ENCODE measurements at regions not wholly inside any gene's neighbourhood (a gene's known extent, or its start where the extent isn't known, plus 50 kb on each side); places are given as distances from the start of the nearest gene placed in this dataset.
A peak's percentile ranks its signal among the peaks of the same experiment; 100 is the strongest.
"Not testable (repeated sequence)": the region's sequence is repeated elsewhere in the genome, so short reads cannot be mapped to it uniquely, and the experiment has no call there.

DNA sequence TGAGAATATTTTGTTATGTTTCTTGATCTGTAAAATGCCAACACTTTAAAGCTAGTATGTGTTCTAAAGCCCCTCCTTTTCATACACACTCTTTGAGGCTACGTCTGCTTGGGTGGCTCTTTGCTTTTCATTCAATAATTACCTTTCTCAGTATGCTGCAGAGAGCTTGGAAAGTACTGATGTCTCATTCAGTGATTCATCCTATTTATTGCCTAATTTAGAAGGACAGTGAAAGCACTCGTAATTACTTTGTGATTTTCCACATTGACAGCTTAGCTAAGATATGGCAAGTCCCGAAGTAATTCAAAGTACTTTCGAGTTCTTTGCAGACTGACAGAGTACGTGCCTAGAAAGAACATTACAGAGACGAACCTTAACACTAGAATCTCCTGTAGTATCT is 57.2 kb downstream of the BMP15 start:
- DNase-seq: no peak

DNA sequence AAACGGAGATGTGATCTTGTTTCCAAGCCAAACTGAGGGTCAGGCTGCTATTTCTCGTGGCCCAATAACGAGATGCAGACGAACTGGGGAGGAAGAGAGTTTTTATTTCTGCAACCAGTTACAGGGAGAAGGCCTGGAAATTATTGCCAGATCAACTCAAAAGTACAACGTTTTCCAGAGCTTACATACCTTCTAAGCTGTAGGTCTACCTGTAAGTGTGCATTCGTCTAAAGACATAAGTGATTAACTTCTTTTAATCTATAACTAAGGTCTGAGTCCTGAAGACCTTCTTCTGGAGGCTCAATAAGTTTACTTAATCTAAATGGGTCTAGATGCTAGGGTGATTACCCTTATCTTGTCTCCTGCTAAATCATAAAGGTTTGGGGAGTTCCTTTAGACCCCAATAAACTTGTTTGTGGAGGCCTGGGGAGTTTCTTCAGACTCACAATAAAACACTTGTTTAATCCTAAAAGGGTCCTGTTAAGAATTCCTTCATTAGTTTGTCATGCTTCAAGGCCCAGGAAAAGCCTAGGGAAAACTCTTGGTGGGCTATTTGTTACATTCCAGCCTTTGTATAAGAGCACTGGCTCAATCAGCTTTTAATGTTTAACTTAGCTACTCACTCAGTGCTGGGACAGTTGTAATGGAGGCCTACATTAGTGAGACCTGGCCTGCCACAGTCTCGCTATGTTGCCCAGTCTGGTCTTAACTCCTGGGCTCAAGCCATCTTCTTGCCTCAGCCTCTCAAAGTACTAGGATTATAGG is 58.5 kb downstream of the BMP15 start:
- not testable (repeated sequence) for DNase-seq

DNA sequence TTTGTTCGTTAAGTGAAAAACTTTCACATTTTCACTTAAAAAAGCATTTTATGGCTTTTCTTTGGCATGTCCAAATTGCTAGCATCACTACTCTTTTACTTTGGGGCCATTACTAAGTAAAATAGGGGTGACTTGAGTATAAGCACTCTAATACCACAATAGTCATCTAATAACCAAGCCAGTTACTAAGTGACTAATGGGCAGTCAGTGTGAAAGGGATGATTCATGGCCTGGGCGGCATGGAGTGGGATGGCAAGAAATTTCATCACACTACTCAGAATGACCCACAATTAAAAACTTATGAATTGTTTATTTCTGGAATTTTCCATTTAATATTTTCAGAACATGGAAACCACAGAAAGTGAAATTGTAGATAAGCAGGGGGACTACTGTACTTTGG is 60.9 kb downstream of the BMP15 start:
- DNase-seq: no peak

DNA sequence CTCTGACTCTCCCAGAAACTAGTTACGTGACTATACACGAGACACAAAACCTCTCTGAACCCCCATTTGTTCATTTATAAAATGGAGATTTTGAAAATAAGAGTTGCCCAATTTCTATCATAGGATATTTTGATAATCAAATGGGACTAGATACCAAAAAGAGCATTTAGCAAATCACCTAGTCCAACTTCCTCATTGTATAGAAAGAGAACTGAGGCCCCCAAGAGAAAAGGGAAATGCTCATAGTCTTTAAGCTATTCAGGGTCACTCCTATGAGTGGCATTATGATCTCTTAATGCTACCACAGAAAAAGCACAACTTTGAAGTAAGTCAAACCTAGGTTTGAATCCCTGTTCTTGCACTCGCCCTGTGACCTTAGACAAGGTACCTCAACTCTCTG is 62.7 kb downstream of the BMP15 start:
- DNase-seq: no peak

DNA sequence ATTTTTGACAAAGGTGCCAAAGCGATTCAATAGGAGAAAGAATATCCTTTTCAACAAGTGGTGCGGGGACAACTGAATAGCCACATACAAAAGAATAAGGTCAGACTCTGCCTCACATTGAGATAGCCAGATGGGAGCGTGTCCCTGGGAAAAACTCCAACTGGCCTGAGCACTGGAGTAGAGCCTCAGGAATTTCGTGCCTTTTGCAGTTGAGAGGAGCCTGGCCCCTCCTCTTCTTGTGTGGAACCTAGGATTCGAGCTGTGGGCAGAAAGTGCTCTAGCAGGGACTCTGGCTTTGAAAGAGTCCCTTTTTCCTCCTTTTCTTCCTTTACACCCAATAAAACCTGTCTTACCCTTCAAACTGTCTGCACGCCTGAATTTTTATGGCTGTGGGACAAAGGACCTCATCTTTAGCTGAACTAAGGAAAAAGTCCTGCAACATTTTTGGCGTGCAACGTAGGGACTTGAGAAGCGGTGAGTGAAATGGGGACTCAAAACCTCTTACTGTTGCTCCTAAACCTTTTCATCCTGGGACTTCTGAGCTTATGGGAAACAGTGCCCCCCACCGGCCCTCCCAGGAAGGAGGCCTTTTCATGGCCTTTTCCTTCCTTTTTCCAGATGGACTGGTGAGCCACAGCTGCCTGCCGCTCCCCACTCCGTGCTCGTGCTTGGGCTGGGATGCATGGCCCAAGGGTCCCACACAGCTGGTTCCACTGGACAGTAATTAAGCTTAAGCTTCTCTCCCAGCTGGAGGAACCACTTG is 68.6 kb downstream of the BMP15 start:
- DNase-seq: no peak

DNA sequence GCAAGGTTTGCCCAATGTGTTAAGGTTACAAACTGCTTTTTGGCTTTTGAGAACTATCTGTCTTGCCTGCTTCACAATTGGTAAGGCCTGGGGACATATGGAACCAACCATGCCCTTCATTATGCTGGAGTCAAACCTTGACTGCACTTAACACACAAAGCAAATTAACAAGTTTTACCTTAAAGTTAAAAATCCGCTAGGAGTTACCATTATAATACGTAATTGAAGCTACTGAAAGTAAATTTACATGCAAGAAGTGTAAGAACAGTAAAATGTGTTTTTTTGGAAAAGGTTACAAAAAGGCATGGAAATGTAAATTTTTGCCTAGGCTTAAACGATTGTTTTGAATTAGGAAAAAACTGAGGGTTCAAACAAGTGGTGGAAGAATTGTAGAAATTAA is 69.7 kb downstream of the BMP15 start:
- DNase-seq: no peak

DNA sequence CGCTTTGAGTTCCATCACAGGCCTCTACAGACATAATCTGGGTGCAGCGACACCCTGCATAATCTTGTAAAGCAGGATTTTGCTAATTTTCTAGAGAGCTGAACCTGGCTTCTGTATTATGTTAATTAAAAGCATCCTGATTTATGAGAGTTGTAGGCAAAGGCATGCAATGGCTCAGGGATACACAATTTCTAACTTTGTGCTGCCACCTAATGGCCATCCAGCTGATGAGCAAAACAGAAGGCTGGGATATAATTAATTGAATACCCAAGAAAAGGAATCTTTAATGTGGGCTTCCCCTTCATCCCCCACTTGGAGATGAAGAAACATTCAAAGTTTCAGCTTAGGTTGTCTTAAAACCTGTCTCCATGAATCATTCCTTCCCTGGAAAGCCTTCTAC is 78.1 kb downstream of the BMP15 start:
- DNase-seq: peak in 1 of 2 experiments; percentile 2

DNA sequence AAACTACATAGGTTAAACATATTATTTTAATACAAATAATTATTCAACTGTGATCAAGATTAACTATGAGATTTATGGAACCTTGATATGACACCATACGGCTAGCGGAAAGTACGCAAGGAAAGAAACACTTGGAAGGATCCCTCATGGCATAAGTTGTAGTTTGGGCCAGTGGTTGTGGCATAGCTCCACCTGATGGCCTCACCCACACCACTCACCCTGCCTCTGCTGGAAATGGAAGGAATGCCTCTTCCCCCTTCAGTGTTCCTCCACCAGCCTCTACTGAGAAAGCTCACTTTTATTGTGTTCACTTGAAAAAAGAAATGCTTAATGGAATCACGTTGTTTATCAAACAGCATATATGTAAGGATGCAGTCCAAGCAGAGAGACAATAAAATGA is 86.4 kb downstream of the BMP15 start:
- no peak for DNase-seq

DNA sequence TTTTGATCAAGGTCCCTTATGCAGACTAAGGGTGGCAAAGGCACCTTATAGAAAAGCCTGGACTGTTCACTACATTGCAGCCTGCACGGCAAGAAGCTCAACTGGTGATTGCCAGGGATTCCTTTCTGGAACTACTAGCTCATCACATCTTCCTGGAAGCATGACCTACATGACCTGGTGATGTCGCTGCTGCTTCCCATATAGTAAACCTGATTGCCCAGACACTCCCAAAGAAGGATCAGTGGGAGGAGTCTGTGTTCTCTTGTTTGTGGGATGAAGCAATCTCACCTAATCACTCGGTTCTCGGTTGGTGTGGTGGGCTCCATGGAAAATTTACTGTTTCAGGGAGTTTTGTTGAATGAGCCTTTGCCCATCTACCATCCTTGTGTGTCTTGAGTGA is 89.8 kb downstream of the BMP15 start:
- DNase-seq: not testable (repeated sequence)

DNA sequence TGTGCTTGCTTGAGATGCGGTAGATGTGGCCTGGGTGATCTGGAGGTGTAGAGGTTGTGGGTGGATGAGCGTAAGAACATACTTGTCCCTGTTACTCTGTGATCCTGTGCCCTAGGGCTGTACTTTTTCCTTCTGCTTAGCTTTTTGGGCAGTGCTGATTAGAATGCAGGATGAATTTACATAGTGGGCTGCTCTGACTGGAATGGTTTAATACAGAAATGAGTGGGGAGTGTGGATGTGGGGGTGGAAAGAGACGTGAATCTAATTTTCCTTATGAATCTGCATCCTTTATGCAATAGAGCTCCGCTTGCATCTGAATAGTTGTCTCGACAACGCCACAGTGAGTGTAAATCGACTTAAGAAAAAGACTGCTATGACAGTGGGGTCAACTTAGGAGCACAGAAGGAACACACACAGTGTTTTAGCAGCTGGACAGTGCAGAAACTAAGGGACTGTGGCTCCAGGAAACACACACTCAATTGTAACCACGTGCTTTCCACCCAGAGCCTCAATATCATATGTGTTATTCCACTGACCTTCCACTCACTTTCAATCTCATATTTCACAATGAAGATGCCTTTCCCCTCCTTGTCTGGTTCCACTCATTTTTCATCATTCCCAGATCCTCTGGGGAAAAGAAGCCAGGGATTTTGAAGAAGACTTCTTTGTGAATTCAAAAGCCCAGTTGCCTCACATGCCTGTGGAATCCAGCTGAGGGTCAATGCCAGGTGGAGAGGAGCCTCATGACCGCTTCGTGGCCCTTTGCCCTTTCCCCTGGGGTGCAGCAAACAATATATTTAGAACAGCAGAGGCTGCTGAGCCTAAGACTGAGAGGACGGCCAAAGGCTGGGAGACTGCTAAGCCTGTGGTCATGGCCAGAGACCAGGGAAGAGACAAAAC is 91.4 kb downstream of the BMP15 start:
- DNase-seq: not testable (repeated sequence)

DNA sequence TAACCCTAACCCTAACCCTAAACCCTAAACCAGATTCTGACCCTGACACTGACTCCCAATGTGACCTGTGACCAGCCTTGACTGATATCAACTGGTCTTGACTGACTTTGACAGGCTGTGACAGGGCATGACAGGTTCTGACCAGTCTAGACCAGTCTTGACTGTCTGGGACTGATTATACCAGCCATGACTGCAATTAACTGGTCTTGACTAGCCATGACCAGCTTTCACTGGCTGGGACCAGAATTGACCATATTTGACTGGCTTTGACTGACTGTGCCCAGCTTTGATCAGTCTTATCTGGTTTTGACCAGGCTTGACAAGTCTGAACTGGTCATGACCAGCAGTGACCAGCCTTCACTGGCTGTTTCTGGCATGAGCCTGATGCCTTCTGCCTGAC is 95.5 kb downstream of the BMP15 start:
- DNase-seq: no peak

DNA sequence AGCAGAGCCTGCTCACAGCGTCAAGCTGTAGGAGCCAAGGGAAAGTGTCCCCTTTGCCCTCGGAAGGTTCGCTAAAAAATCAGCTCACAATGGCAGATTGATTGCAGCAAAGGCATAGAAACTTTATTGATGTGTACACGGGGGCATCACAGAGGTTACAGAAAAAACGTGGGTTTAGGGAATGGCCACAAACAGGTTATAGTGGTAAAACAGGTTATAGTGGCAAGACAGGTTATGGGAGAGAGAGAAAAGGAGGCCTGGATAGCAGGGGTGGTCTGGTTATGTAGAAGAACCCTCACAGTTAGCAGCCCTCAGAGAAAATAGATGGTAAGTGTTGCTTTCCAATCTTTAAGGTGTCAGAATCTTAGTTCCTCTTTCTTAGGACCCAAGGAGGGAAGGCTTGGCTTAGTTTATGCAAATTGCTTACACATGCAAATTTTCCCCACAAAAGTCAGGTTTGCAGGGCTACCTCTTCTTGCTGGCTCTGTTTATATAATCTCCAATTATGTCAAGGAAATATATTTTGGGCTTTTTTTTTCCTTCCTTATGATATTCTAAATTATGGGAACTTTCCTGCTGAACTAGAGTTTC is 113.7 kb downstream of the BMP15 start:
- DNase-seq: no peak

DNA sequence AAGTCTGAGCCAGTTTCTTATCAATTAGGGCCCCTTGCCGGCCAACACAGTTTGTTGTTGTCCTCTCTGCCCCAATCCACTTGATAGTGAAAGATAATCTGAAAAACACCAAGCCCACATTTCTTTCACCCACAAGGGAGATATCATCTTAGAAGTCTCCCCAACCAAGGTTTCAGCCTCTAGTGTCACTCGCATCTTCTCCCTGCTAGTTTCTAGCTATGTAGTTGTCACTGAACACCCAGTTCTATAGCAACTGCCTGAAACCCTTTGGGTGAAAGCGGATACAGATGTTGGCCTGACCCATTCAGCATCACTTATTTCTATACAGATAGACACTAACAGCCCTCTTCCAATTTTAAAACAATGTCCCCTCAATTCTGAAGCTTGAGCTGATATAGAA is 116.3 kb downstream of the BMP15 start:
- DNase-seq: no peak

DNA sequence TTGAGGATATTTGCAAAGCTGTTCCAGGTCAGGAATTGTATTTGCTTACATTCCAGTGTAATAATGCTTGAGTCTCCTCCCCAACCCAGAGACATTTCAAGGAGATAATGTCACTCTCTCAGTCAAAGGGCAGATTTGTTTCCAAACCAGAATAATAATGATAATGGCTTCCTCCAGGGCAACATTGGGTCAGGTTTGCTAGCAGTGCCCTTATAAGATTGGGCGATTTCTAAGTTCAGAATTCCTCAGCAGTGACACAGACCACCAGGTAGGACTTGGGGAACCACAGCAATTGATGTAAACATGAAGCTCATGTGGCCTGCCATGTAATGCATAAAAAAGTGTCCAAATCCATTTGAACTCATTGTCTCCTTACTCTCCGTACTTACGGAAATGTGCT is 125.2 kb downstream of the BMP15 start:
- no peak for DNase-seq

DNA sequence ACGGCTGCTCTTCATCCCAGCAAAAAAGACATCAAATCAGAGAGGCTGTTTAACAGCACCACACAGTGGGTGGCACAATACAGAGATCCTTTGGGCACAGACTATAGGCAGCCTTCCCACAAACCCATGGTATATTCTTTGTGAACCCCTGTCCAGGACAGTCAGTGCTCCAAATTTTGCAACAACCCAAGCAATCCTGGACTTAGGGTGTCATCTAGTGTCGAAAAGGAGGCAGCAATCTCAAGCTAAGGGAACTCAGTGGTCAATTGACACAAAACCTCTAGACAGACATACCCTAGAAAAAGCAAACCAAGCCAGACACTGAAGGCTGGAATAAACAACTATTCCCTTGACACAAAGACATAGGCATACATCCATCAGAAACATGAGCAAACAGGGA is 137.4 kb downstream of the BMP15 start:
- no peak for DNase-seq

DNA sequence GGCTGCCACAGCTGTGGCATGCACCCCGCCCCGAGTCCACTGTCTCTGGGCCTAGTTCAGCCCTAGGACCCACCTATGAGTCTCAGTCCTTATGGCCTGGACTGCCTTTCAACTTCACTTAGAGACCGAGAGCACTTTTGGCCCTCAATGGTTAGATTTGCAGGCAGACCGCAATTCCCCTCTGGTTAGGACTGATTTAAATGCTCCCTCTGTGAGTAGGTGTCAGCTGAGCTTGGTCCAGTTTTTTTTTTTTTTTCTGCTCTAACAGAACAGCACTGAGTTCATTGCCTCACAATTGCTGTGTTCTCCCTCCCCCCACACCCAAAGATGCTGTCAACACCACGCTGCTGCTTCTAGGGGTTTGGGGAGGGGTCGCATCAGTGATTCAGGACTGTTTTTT is 143.2 kb downstream of the BMP15 start:
- DNase-seq: no peak

DNA sequence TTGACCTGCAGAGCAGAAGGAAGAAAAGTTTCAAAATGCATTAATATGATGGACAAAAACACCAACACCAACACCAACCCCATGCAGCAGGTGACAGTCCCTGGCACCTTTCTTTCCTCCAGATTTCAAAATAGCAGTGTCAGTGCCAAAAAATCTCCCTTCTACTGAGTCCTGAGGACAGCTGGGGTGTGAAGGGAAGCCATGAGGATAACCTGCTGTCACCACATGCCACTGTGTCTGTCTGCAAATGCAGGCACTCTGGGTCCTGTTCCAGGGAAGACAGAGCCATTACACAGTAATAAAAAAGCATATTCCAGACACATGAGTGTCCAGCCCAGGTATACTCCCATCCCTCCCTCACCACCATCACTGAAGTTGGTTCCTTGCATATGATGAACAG is 187.5 kb downstream of the BMP15 start:
- DNase-seq: no peak

DNA sequence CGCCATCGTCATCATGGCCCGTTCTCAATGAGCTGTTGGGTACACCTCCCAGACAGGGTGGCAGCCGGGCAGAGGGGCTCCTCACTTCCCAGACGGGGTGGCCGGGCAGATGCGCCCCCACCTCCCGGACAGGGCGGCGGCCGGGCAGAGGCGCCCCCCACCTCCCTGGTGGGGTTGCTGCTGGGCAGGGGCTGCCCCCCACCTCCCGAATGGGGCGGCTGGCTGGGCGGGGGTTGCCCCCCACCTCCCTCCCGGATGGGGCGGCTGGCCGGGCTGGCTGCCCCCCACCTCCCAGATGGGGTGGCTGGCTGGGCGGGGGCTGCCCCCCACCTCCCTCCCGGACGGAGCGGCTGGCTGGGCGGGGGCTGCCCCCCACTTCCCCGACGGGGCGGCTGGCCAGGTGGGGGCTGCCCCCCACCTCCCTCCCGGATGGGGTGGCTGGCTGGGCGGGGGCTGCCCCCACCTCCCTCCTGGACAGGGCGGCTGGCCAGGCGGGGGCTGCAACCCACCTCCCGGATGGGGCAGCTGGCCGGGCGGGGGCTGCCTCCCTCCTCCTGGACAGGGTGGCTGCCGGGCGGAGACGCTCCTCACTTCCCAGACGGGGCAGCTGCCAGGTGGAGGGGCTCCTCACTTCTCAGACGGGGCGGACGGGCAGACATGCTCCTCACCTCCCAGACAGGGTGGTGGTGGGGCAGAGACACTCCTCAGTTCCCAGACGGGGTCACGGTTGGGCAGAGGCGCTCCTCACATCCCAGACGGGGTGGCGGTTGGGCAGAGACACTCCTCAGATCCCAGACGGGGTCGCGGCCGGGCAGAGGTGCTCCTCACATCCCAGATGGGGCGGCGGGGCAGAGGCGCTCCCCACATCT is 208.8 kb downstream of the BMP15 start:
- not testable (repeated sequence) for DNase-seq

DNA sequence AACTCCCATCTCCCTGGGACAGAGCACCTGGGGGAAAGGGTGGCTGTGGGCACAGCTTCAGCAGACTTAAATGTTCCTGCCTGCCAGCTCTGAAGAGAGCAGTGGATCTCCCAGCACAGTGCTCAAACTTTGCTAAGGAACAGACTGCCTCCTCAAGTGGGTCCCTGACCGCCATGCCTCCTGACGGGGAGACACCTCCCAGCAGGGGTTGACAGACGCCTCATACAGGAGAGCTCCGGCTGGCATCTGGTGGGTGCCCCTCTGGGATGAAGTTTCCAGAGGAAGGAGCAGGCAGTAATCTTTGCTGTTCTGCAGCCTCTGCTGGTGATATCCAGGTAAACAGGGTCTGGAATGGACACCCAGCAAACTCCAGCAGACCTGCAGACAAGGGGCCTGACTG is 206.9 kb upstream of the NUDT10 start:
- not testable (repeated sequence) for DNase-seq

DNA sequence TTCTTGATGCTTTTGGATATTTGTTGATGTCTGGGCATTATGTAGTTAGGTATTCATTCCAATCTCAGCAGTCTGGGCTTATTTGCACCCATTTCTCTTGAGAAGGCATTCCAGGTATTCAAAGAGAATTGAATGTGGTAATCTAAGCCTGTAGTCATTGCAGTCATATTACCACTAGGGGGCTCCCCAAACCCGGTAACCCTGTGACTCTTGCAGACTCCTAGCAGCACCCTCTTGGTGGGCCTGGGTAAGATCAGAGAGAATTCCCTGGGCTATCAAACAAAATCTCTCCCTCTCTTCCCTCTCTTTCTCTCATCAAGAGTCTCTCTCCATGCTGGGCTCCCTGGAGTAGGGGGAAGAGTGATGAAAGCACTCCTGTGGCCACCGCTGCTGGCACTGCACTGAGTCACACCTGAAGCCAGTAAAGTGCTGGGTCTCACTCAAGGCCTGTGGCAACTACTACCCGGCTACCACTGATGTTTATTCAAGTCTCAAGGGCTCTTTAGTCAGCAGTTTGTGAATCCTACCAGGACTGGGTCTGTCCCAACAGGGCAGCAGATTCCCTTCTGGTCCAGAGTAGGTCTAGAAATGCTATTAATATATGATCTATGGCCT is 187.7 kb upstream of the NUDT10 start:
- DNase-seq: peak in 1 of 2 experiments; percentile 23

DNA sequence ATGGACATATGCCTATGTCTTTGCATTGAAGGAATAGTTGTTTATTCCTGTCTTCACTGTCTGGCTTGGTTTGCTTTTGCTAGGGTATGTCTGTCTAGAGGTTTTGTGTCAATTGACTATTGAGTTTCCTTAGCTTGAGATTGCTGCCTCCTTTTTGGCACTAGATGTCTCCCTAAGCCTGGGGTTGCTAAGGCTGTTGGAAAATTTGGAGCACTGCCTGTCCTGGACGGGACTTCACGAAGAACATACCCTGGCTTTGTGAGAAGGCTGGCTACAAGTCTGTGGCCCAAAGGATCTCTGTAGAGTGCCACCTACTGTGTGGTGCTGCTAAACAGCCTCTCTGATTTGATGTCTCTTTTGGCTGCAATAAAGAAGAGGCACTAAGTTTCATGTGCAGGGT is 183.8 kb upstream of the NUDT10 start:
- no peak for DNase-seq

DNA sequence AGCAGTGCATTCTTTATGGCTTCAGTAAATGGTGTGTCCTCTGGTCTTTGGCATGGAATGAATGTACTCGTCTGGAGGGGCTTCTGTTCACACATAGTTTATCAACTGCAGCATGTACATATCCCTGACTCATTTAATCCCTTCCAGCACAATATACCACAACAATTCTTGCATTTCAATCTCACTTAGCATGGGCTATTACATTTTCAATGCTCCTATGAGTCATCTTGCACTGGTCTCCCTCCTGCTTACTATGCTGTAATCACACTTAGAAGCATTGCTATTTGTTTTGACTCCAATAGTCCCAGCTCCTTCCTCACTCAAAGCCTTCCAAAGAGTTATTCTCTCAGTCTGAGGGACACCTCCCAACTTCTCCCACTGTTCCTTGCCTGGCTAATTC is 180.9 kb upstream of the NUDT10 start:
- DNase-seq: no peak

All from NCI-H1930 (cell line).